GM18858 (cell line): ENCODE measurements at regions not wholly inside any gene's neighbourhood (a gene's known extent, or its start where the extent isn't known, plus 50 kb on each side); places are given as distances from the start of the nearest gene placed in this dataset.

ENCODE experiments used
- ATAC-seq: cut with Tn5 transposase; IDR thresholded peaks from one replicate; pipeline ENCODE4 v1.9.1; 2021; ENCODE audit not compliant: unreplicated experiment

DNA sequence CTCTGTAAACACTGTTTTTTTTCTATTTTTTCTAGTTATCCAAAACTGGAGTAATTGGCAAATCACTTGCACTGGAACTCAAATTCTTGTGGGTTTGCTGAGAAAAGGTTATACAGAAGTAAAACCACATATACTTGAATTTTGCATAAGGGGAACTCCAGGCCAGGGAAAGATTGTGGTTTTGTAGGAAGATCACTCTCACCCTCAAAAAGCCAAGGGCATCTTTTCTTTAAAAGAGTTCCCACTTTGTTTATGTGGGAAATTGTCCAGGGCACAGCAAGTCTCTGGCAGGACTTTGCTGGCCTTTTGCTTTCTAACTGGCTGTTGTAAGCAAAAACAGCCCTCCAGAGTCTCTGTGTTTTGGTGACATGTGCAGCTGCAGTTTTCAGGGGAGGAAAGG lies 340.3 kb upstream of the RBMS3 start:
- ATAC-seq, result peak; percentile 92

DNA sequence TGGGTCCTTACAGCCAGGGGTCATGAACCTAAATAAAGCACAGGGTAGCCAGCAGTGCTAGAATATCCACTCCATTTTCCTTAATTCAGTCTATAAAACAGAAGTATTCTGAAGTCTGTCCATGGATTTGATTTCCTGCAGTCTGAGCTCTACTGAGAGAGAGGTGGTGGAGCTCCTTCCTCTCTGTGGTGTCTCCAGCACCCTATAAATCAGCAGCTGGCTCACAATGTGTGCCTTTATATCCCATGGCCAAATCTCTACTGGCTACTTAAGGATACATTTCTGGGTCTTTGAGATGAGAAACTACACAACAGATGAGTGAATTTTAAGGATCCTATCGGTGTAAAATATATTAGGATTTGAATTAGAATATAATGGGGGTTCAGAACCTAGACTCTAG lies 339.9 kb upstream of the RBMS3 start:
- peak; percentile 4 for ATAC-seq

DNA sequence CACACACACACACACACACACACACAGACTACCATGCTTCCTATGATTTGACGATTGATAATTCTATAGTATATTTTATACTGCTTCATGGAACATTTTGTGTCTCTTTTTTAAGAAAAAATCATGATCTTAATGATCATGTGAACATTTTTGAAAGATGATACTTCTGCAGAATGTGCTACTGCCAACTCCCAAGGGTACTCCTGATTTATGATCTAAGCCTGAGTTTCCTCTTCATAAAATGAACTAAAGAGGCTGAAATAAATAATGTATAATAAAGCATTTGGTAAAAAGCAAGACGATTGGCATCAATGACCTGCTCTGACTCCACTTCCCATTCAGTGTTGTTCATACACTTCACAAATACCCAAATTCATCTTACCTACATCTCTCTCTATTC lies 333.8 kb upstream of the RBMS3 start:
- ATAC-seq, result no peak

DNA sequence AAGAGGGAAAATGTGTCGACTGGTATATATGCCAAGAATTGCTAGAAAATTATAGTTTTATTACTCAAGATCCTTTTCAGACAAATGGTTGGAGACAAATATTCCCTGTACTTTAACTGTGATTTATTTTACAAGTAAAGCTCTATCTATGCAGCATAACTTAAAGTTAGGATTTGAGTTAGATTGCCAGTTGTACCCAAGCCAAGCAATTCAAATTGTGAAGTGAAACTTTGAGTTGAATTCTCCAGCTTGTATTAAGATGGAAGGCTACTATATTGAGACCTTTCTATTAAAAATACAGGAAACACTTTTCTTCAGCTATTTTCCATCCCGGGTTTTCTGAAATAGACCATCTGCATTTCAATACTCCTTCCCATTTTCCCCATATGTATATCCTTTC lies 333.1 kb upstream of the RBMS3 start:
- ATAC-seq, result no peak

DNA sequence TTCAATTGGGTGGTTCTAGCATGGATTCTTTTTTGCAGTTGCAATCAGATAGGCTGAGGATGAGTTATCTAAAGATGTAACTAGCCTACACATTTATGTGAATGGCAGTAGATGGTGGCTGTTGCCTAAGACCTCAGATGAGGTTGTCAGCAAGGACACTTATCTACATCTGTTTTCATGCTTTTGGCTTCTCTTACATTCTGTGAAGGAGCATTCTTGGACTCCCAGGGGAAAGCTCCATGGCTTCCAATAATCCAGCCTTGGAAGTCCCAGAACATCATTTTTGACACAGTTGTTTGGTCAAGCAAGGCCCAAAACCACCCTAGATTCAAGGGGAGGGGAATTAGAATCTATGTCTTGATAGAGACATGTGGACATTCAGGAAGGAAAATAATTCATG lies 332.2 kb upstream of the RBMS3 start:
- ATAC-seq, result no peak

DNA sequence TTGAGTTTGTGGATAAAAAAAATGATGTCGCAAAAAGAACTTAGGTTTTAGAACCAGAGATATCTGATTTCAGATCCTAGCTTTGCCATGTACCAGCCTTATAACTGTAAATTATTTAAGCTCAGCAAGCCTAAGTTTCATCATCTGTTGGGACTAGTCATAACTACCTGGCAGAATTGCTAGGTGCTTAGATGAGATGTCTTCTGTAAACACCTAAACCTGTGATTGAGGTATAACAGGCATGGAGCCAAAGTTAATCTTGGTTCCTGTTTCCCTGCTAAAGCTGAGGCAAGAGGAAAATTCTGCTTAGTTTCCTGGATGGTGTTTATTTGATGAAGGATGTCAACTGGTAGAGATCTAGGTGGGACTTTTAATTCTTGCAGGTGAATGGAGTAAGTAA lies 331.3 kb upstream of the RBMS3 start:
- ATAC-seq, result no peak

DNA sequence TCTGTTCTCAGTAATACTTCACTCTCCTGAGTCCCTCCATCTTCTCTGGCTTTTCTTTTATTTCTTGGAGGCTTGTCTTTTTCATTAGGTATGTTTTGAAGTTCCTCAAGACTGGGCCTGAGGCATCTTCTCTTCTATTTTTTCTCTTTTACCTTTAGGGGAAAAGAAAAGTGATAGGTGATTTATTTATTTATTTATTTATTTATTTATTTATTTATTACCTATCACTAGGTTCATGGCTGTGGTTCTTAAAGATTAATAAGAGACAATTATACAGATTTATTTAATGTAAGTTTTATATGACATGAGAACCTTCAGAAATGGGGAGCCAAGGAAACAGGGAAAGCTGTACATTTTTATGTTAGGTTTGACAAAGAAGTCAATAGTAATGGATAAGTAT lies 330.3 kb upstream of the RBMS3 start:
- ATAC-seq, result no peak

DNA sequence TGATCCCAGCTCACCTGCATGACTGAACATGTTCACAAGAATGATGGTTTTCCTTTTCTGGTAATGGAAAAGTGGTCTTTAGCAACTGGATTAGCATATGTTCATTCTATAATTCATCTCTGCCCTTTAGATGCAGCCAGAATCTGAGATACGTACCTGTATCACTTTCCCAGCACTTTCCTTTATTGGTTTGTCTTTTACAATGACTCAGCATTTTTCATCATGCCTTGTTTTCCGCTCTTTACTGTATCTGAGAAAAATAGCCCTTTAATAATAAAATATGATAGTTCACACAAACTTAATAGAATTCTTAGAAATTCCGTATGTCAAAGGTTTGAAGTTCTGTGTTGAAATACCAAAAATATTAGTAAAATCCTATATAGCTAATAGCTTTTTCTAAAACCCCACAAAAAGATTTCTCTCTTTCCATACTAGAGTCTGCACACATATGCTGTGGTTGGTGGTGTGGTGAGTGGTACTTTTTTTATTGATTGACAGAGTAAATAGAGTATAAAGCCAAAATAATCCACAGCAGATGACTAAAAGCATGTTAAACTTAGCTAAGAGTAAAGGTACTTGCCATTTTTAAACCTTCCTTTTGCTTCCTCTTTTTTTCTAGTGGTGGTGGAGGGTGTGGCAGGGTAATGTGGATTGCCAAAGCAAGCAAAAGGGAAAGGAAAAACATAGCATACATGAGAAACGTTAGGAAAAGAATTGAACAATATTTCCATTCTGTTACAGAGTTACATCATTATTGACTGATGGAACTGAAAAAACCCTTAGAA lies 328.9 kb upstream of the RBMS3 start:
- no peak for ATAC-seq

DNA sequence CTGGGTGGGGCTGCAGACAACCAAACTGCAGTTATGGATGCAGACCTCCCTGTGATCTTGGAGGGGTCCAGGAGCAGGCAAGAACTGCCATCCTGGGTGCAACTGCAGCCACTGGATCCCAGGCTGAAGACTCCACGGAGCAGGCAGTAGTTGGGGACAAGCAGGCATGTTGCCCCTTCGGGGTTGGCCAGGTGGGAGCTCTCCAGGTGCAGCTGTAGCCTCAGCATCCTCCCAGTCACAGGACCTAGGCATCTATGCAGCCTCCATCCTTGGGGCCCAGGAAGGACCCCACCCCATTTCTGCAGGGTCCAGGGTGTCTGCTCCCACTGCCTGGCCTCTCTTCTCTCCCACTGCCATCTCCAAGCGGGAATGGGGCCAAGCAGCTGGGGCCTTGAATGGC lies 322.2 kb upstream of the RBMS3 start:
- ATAC-seq, result no peak

DNA sequence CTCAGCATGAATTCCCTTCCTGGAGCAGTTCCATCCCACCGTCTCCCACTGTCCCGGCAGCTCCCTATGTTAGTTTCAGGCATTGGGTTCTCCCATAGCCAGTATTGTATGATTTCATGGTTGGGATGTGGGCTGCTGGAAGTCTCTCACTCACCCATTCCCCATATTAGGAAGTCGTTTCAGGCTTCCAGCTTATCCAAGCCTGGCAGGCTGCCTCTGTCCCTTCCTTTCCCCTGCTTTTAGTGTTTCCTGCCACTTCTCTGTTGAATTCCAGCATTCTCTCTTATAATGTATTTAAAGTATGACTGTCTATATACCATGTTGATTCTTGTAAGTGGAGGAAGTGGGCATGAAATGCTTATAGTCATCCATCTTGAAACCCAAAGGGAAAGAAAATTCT lies 309.7 kb upstream of the RBMS3 start:
- ATAC-seq, result no peak

DNA sequence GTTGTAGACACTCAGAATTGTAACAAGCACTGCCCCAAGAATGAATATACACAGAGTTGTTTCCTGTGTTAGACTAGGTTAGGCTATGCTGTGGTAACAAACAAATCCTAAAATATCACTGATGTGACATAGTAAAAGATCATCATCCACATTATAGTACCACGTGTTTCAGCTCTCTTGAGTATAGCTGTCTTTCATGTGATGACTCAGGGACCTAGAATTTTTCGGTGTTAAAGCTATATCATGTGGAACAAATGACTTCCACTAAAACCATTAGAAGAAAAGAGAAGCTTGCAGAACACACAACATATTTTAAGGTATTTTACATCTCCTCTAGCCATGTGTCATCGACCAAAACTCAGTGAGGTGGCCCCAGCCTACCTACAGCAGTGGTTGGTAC lies 307.9 kb upstream of the RBMS3 start:
- no peak for ATAC-seq

DNA sequence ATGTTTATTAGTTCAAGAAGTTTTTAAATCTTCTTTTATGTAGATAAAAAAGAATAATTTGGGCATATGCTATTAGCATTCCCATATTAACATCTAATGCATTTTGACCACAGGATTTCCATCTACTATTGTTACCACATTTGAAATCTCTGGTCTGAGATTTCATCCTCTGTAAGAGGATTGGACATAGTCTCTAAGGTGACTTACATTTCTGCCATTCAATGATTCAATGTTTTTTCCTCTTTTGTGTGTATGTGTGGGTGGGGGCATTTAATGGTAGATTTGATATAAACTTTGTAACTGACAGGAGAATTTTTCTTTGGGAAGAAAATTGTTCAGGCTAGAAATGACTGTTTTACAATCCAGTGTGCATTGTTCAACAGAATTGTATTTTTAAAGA lies 307.3 kb upstream of the RBMS3 start:
- ATAC-seq, result no peak

DNA sequence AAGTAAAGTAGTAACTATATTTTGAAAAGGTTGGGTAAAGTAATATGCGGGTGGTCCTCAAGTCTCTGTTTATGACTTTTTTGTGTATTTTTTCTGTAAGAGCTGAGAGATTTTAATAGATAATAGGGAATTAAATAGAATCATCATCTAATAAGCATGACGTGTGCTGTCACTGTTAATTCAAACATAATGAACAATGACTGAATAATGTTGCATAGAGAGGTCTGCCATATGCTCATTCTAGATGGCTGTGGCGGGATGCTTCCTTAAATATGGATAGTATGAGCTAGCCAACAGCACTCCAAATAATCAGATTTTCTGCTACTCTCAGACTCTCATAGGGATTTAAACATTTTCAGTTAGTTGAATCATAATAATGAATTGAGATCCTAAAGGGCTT lies 302.8 kb upstream of the RBMS3 start:
- no peak for ATAC-seq

DNA sequence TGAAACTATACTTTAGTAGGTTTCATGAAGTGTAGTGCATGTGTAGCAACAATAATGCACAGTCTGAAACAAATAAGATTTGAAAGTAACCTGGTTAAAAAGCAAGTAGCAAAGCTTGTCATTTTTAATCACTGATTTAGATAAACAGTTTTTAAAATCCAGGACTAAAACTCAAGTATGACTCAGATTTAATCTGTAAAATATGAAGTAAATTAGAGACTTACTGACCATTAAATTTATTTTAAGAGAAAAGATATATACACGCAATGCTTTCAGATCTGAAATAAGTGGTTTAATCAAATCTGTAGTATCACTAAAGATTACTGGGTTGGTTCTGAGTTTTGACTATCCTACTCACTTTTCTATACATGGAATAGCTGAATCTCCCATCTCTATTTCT lies 300.7 kb upstream of the RBMS3 start:
- ATAC-seq, result no peak

DNA sequence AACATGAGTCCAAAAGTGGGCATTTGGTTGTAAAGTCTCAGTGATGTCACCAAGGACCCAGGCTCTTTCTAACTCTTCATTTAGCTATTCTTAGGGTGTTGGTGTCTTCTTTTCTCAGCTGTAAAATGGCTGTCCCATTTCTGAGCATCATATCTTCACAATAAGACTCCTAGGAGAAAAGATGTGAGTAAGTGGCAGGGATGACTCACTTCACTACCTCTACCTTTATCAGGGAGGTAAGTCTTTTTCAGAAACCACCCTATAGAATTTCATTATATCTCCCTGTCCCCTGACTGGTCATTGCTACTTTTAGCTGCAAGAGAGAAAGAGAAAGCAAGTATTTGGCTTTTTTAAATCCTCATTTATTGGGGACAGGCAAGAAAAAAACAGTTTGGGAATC lies 300.2 kb upstream of the RBMS3 start:
- ATAC-seq, result no peak

DNA sequence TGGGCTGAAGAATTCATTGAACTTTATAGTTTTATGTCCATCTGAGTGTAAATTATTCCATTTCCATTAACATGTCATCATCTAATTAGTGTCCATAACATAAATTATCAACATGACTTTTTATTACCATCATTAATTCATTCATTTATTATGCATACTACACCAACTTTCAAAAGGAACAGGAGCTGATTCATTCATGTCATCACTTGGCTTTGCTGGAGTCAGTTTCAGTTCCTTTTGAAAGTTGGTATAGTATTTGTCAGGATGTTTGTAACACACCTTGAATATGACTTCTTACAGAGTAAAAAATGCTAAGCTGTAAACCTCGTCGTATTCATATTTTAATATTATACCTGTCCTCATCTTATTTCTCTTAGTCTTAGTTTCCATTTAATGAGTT lies 298.0 kb upstream of the RBMS3 start:
- ATAC-seq, result peak; percentile 84

DNA sequence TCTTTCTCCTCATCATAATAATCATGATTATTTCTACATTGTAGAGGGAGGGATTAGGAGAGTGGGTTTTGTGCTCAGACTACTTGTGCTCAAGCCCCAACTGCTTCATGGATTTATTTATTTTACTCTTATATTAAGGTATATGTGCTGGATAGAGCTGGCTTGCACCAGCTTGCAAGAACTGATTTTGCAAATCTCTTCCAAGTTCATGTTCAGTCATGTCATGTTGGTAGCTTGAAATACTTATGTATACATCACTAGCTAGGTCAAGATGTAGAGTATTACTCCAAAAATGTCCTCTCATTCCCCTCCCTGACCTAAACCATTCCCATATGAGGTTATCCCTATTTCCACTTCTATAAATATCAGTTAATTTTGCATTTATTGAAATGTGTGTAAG lies 293.9 kb upstream of the RBMS3 start:
- no peak for ATAC-seq

DNA sequence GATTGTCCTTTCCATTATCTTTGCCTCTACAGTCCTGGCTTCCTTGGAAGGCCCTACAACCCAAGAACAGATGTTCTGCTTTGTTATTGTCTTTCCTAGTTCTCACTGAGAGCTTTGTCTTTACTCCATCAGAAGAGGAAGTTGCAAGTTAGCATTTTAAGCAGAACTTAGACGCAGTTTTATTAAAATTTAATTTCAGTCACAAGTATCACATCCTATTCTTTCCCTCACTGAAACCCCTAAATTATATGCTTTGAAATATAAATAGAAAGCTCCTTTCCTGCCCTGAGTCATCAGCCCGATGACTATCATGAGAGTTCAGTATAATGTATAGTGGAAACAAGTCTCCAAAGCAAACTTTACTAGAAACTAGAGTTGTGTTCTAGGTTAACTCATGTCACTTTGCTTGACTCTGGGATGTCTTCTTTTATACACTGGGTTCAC lies 291.2 kb upstream of the RBMS3 start:
- peak; percentile 94 for ATAC-seq

DNA sequence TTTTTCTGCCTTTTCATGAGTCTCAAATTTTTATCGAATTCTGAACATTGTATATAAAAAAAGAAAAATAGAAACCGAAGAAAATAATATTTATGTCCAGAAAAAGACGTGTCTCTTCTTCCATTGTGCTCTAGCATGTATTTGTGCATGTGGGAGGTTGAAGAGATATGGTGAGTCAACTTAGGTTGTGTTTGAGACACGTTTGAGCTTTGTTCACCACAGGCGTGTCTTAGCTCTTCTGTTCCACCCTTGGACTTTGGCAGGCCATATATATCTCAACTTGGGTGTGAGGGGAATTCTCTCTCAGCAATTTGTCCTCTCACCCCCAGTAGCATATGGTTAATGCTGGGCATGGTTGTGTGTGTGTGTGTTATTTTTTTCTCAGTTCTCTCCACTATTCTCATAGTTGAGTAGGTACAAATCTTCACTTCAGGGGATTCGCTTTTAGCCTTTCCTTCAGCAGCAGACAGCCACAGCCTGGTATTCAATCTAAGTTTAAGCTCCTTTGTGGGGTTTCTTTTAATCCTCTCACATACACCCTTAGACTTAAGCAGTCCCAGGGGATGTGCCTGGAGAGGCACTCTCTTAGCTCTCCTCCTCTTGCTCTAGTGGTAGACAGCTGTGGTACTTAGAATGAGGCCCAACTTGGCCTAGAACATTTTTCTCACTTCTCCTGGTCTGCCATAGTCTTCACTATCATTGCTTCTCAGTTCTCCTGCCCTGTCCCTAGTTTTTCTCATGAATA lies 286.5 kb upstream of the RBMS3 start:
- no peak for ATAC-seq

DNA sequence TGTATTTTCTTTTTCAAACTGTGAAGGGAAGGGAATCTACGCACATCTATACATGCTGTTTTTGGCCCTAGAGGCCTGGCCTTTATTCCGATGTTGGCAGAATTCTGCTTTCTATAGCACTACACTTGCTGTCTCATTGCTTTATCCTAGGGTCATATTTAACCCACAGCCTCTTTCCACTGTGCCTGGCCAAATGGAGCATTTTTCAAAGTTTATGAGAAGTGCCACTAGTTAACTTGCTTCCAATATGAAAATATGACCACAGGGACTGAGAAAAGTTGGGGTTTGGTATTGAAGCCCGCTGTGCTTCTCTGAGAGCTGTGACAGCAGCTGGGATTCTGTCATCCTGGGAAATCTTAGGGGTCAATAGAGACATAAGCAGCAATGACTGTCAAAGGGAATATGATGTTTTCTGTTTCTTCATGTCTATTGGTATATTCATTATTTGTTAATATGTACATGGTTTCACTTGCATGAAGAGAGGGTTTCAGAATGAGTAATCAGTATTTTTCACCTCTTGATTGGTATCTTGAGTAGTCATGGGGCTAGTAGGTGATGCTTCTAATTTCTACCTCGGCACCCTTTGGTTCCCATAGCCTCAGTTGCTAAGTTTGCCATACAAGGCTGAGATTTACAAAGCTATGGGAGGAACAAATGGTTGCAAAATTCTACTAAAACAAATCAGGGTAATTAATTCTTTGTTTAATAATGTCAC lies 275.8 kb upstream of the RBMS3 start:
- peak; percentile 99 for ATAC-seq

DNA sequence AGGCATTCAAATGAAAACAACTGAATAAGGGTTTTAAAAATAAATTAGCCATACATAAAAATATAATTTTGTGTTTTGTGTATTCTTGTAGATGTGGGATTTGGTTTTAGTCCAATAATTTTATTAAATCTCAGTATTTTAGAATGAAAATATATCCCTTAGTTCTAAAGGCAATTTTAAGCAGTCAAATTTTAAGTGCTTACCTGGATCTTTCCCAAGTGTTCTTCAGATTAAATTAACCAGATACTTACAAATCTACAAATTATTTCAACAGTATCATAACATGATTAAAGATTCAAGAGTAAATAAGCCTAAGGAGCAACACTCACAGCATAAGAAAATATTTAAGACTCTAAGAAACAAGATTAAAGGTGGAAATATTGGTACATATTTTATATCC lies 275.0 kb upstream of the RBMS3 start:
- no peak for ATAC-seq

DNA sequence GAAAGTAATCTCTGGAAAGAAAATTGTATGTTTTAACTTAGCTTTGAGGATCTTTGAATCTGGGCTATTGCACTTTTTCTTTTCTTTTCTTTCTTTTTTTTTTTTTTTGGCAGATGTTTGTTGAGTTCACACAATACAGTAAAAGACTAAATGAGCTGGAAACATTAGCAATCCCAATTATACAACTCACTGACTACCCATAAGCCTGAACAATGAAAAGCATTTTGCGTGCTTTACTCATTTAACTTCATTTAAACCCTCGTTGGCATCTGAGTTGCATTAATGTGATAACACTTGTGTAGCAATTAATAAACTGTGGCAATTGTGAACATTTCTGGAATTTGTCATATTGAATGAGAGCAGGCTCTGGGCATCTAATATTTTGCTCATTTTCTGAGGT lies 269.4 kb upstream of the RBMS3 start:
- no peak for ATAC-seq
